ENCODE measurements at regions not wholly inside any gene's neighbourhood (a gene's known extent, or its start where the extent isn't known, plus 50 kb on each side); places are given as distances from the start of the nearest gene placed in this dataset.
"Not testable (repeated sequence)": the region's sequence is repeated elsewhere in the genome, so short reads cannot be mapped to it uniquely, and the experiment has no call there.

- peaks cover 6% of the 10 kb centered on the region for H3K36me3 Mint-ChIP-seq
- no peak for ATAC-seq
- H3K27ac Mint-ChIP-seq: no peak overlapping the region
- H3K27me3 Mint-ChIP-seq: no peaks in the 10 kb centered on the region
- H3K9me3 Mint-ChIP-seq: peaks cover 25% of the 10 kb centered on the region
- H3K4me3 Mint-ChIP-seq: no peak overlapping the region
- no peaks in the 10 kb centered on the region for H3K4me1 Mint-ChIP-seq
These were observed 641.6 kb downstream of the ANKRD50 start for GRCh38 chr4:124070688-124071484.

GRCh38 chr4:124075276-124075675 lies 637.3 kb downstream of the ANKRD50 start:
- H3K4me3 Mint-ChIP-seq, H3K27me3 Mint-ChIP-seq, H3K27ac Mint-ChIP-seq, H3K36me3 Mint-ChIP-seq, H3K4me1 Mint-ChIP-seq, ATAC-seq: not testable (repeated sequence)
- H3K9me3 Mint-ChIP-seq: peaks cover 25% of the 10 kb centered on the region

GRCh38 chr4:124079174-124079780 lies 633.3 kb downstream of the ANKRD50 start:
- Mint-ChIP-seq H3K36me3 (no peaks in the 10 kb centered on the region), H3K27me3 (no peaks in the 10 kb centered on the region), H3K4me1 (no peaks in the 10 kb centered on the region), H3K4me3 (no peak overlapping the region), H3K9me3 (peaks cover 14% of the 10 kb centered on the region), H3K27ac (no peak overlapping the region)
- ATAC-seq: no peak

GRCh38 chr4:124083711-124084110 lies 628.8 kb downstream of the ANKRD50 start:
- Mint-ChIP-seq H3K27me3 (no peaks in the 10 kb centered on the region), H3K4me3 (no peak overlapping the region), H3K4me1 (no peaks in the 10 kb centered on the region), H3K27ac (no peak overlapping the region), H3K36me3 (no peaks in the 10 kb centered on the region), H3K9me3 (peaks cover 8% of the 10 kb centered on the region)
- no peak for ATAC-seq

GRCh38 chr4:124085561-124086180 lies 626.9 kb downstream of the ANKRD50 start:
- H3K36me3 Mint-ChIP-seq: no peaks in the 10 kb centered on the region
- H3K27ac Mint-ChIP-seq: no peak overlapping the region
- no peaks in the 10 kb centered on the region for H3K27me3 Mint-ChIP-seq
- peaks cover 2% of the 10 kb centered on the region for H3K9me3 Mint-ChIP-seq
- H3K4me3 Mint-ChIP-seq: no peak overlapping the region
- H3K4me1 Mint-ChIP-seq: no peaks in the 10 kb centered on the region
- ATAC-seq: no peak

GRCh38 chr4:124090021-124090420 lies 622.5 kb downstream of the ANKRD50 start:
- Mint-ChIP-seq H3K27ac (no peak overlapping the region), H3K4me1 (no peaks in the 10 kb centered on the region), H3K27me3 (no peaks in the 10 kb centered on the region), H3K36me3 (no peaks in the 10 kb centered on the region), H3K9me3 (peaks cover 2% of the 10 kb centered on the region), H3K4me3 (no peak overlapping the region)
- ATAC-seq: no peak

- Mint-ChIP-seq H3K27me3 (no peaks in the 10 kb centered on the region), H3K4me3 (no peak overlapping the region), H3K36me3 (no peaks in the 10 kb centered on the region), H3K4me1 (no peaks in the 10 kb centered on the region), H3K9me3 (peaks cover 2% of the 10 kb centered on the region), H3K27ac (no peak overlapping the region)
- ATAC-seq: no peak
These were observed 620.4 kb downstream of the ANKRD50 start for GRCh38 chr4:124092101-124092500.

- peaks cover 2% of the 10 kb centered on the region for H3K9me3 Mint-ChIP-seq
- no peaks in the 10 kb centered on the region for H3K4me1 Mint-ChIP-seq
- H3K4me3 Mint-ChIP-seq: no peak overlapping the region
- ATAC-seq: no peak
- no peaks in the 10 kb centered on the region for H3K27me3 Mint-ChIP-seq
- no peak overlapping the region for H3K27ac Mint-ChIP-seq
- no peaks in the 10 kb centered on the region for H3K36me3 Mint-ChIP-seq
These were observed 620.0 kb downstream of the ANKRD50 start for GRCh38 chr4:124092541-124092984.

GRCh38 chr4:124095621-124096020 lies 616.9 kb downstream of the ANKRD50 start:
- Mint-ChIP-seq H3K27me3 (no peaks in the 10 kb centered on the region), H3K9me3 (peaks cover 2% of the 10 kb centered on the region), H3K36me3 (no peaks in the 10 kb centered on the region), H3K4me3 (no peak overlapping the region), H3K4me1 (no peaks in the 10 kb centered on the region), H3K27ac (no peak overlapping the region)
- ATAC-seq: no peak

GRCh38 chr4:124096290-124096689 lies 616.2 kb downstream of the ANKRD50 start:
- H3K9me3 Mint-ChIP-seq: peaks cover 3% of the 10 kb centered on the region
- ATAC-seq: no peak
- no peak overlapping the region for H3K27ac Mint-ChIP-seq
- no peak overlapping the region for H3K4me3 Mint-ChIP-seq
- H3K27me3 Mint-ChIP-seq: no peaks in the 10 kb centered on the region
- no peaks in the 10 kb centered on the region for H3K36me3 Mint-ChIP-seq
- H3K4me1 Mint-ChIP-seq: no peaks in the 10 kb centered on the region

GRCh38 chr4:124097447-124097846 lies 615.1 kb downstream of the ANKRD50 start:
- ATAC-seq: no peak
- H3K9me3 Mint-ChIP-seq: peaks cover 6% of the 10 kb centered on the region
- no peaks in the 10 kb centered on the region for H3K36me3 Mint-ChIP-seq
- no peaks in the 10 kb centered on the region for H3K4me1 Mint-ChIP-seq
- no peaks in the 10 kb centered on the region for H3K27me3 Mint-ChIP-seq
- H3K4me3 Mint-ChIP-seq: no peak overlapping the region
- no peak overlapping the region for H3K27ac Mint-ChIP-seq

- no peak overlapping the region for H3K27ac Mint-ChIP-seq
- no peaks in the 10 kb centered on the region for H3K4me1 Mint-ChIP-seq
- no peaks in the 10 kb centered on the region for H3K36me3 Mint-ChIP-seq
- peaks cover 7% of the 10 kb centered on the region for H3K9me3 Mint-ChIP-seq
- H3K4me3 Mint-ChIP-seq: no peak overlapping the region
- no peak for ATAC-seq
- H3K27me3 Mint-ChIP-seq: no peaks in the 10 kb centered on the region
These were observed 608.4 kb downstream of the ANKRD50 start for GRCh38 chr4:124104101-124104500.

- Mint-ChIP-seq H3K9me3 (peaks cover 7% of the 10 kb centered on the region), H3K36me3 (no peaks in the 10 kb centered on the region), H3K27ac (no peak overlapping the region), H3K4me1 (no peaks in the 10 kb centered on the region), H3K27me3 (no peaks in the 10 kb centered on the region), H3K4me3 (no peak overlapping the region)
- no peak for ATAC-seq
These were observed 607.9 kb downstream of the ANKRD50 start for GRCh38 chr4:124104628-124105027.

GRCh38 chr4:124105212-124105611 lies 607.3 kb downstream of the ANKRD50 start:
- Mint-ChIP-seq H3K9me3 (peaks cover 7% of the 10 kb centered on the region), H3K27ac (no peak overlapping the region), H3K4me3 (no peak overlapping the region), H3K27me3 (no peaks in the 10 kb centered on the region), H3K4me1 (no peaks in the 10 kb centered on the region), H3K36me3 (no peaks in the 10 kb centered on the region)
- no peak for ATAC-seq

- Mint-ChIP-seq H3K27me3 (no peaks in the 10 kb centered on the region), H3K4me1 (no peaks in the 10 kb centered on the region), H3K27ac (no peak overlapping the region), H3K4me3 (no peak overlapping the region), H3K9me3 (no peaks in the 10 kb centered on the region), H3K36me3 (no peaks in the 10 kb centered on the region)
- ATAC-seq: no peak
These were observed 601.1 kb downstream of the ANKRD50 start for GRCh38 chr4:124111411-124111810.

GRCh38 chr4:124111922-124112321 lies 600.6 kb downstream of the ANKRD50 start:
- Mint-ChIP-seq H3K4me1 (no peaks in the 10 kb centered on the region), H3K4me3 (no peak overlapping the region), H3K27me3 (no peaks in the 10 kb centered on the region), H3K27ac (no peak overlapping the region), H3K36me3 (no peaks in the 10 kb centered on the region), H3K9me3 (no peaks in the 10 kb centered on the region)
- no peak for ATAC-seq

Measured in stimulated activated memory B cell treated with anti-CD40 and anti-IgM and Interleukin-4, amounts not matched to agents 10 μg/mL and 1 μg/mL and 100 μg/mL, for 72 hours (primary cell).